ENCODE measurements at regions not wholly inside any gene's neighbourhood (a gene's known extent, or its start where the extent isn't known, plus 50 kb on each side); places are given as distances from the start of the nearest gene placed in this dataset.
"Not testable (repeated sequence)": the region's sequence is repeated elsewhere in the genome, so short reads cannot be mapped to it uniquely, and the experiment has no call there.

GRCh38 chr6:167420177-167420576, 95.3 kb downstream of the TTLL2 start:
- H3K27me3 ChIP-seq (ENCODE audit: low read depth) = no peaks in the 10 kb centered on the region
- H3K4me1 ChIP-seq = no peaks in the 10 kb centered on the region
- H3K36me3 ChIP-seq (replicated peaks) = no peaks in the 10 kb centered on the region
- in situ Hi-C loops (cut with MboI; ENCODE audit: low sequenced_read_pairs) = no loop called here
- H3K4me3 ChIP-seq = no peak overlapping the region
- no peak for DNase-seq (ENCODE audit: low spot score in 2 of 2)
- no peaks in the 10 kb centered on the region for H3K9me3 ChIP-seq

- no peaks in the 10 kb centered on the region for H3K9me3 ChIP-seq
- DNase-seq (ENCODE audit: low spot score in 2 of 2) = no peak
- no peak overlapping the region for H3K4me3 ChIP-seq
- in situ Hi-C loops (cut with MboI; ENCODE audit: low sequenced_read_pairs) = no loop called here
- H3K4me1 ChIP-seq = peaks cover 5% of the 10 kb centered on the region
- no peaks in the 10 kb centered on the region for H3K36me3 ChIP-seq (replicated peaks)
- H3K27me3 ChIP-seq (ENCODE audit: low read depth) = no peaks in the 10 kb centered on the region
These were observed 96.2 kb downstream of the TTLL2 start for GRCh38 chr6:167420858-167421766.

- H3K4me3 ChIP-seq; DNase-seq (ENCODE audit: low spot score in 2 of 2); in situ Hi-C loops (cut with MboI; ENCODE audit: low sequenced_read_pairs); H3K27me3 ChIP-seq (ENCODE audit: low read depth); H3K36me3 ChIP-seq (replicated peaks); H3K9me3 ChIP-seq: not testable (repeated sequence)
- H3K4me1 ChIP-seq = peaks cover 13% of the 10 kb centered on the region
These were observed 97.1 kb downstream of the TTLL2 start for GRCh38 chr6:167421944-167422343.

- Histone ChIP-seq H3K4me1 (peaks cover 16% of the 10 kb centered on the region), H3K27me3 (ENCODE audit: low read depth) (no peaks in the 10 kb centered on the region), H3K9me3 (no peaks in the 10 kb centered on the region), H3K36me3 (replicated peaks) (no peaks in the 10 kb centered on the region), H3K4me3 (no peak overlapping the region)
- DNase-seq (ENCODE audit: low spot score in 2 of 2) = no peak
- in situ Hi-C loops (cut with MboI; ENCODE audit: low sequenced_read_pairs) = no loop called here
These were observed 98.0 kb downstream of the TTLL2 start for GRCh38 chr6:167422934-167423333.

DNA sequence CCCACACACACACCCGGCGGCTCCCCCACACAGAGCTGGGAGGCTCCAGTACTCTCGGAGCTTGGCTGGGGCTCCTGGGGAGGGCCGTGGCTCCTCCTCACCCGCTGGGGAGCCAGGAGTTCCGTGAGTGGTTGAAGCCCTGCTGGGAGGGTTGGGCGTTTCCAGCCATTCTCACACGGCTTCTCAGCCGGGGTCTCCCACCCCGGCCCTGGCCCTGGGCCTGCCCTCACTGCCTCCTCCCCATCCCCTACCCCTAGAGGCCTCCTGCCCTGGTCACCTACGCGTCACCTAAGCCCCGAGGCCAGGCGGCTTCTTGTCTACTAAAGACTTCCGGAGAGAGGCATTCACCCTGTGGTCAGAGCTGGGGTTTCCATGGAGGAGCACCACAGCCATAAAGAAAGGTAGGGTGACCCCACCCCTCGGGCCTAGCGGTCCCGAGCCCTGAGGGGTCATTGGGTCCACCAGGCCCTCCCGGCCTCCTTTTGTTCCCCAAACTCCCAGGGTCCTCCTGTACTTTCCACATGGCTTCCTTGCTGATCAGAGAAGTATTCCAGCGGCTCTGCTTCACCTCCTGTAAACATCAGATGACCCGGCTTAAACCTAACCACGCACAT, 99.3 kb downstream of the TTLL2 start:
- Histone ChIP-seq H3K4me1 (peaks cover 16% of the 10 kb centered on the region), H3K36me3 (replicated peaks) (no peaks in the 10 kb centered on the region), H3K27me3 (ENCODE audit: low read depth) (no peaks in the 10 kb centered on the region), H3K4me3 (no peak overlapping the region), H3K9me3 (no peaks in the 10 kb centered on the region)
- in situ Hi-C loops (cut with MboI; ENCODE audit: low sequenced_read_pairs) = no loop called here
- DNase-seq (ENCODE audit: low spot score in 2 of 2) = no peak

- DNase-seq (ENCODE audit: low spot score in 2 of 2) = no peak
- Histone ChIP-seq H3K4me1 (peaks cover 16% of the 10 kb centered on the region), H3K27me3 (ENCODE audit: low read depth) (no peaks in the 10 kb centered on the region), H3K36me3 (replicated peaks) (no peaks in the 10 kb centered on the region), H3K9me3 (no peaks in the 10 kb centered on the region), H3K4me3 (no peak overlapping the region)
- in situ Hi-C loops (cut with MboI; ENCODE audit: low sequenced_read_pairs) = no loop called here
These were observed 99.8 kb downstream of the TTLL2 start for GRCh38 chr6:167424700-167425099.

GRCh38 chr6:167426084-167426483, 101.2 kb downstream of the TTLL2 start:
- Histone ChIP-seq H3K9me3 (no peaks in the 10 kb centered on the region), H3K4me1 (peaks cover 16% of the 10 kb centered on the region), H3K27me3 (ENCODE audit: low read depth) (no peaks in the 10 kb centered on the region), H3K4me3 (no peak overlapping the region), H3K36me3 (replicated peaks) (no peaks in the 10 kb centered on the region)
- in situ Hi-C loops (cut with MboI; ENCODE audit: low sequenced_read_pairs) = no loop called here
- DNase-seq (ENCODE audit: low spot score in 2 of 2) = peak in 1 of 2 experiments; percentile 34

DNA sequence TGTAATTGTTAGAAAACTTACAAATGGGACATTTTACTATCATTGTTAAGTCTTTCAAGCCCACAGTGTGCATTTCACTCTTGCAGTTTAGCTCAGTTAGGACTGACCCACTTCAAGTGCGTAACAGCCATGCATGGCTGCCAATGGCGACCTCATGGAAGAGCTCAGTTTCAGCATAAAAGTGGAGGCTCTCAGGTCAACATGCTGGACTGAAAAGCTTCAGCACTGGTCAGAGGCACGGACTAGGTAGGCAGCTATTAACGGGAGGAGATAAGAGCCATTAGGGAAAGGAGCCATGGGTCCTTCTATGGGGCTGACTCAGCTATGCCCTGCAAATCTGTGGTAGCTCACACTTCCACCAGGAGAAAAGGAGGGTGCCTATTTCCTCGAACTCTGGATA, 101.8 kb downstream of the TTLL2 start:
- Histone ChIP-seq H3K36me3 (replicated peaks) (no peaks in the 10 kb centered on the region), H3K4me1 (peaks cover 16% of the 10 kb centered on the region), H3K9me3 (no peaks in the 10 kb centered on the region), H3K27me3 (ENCODE audit: low read depth) (no peaks in the 10 kb centered on the region), H3K4me3 (no peak overlapping the region)
- no peak for DNase-seq (ENCODE audit: low spot score in 2 of 2)
- in situ Hi-C loops (cut with MboI; ENCODE audit: low sequenced_read_pairs) = no loop called here

GRCh38 chr6:167428664-167429333, 103.9 kb downstream of the TTLL2 start:
- Histone ChIP-seq H3K4me1 (peaks cover 16% of the 10 kb centered on the region), H3K4me3 (no peak overlapping the region), H3K27me3 (ENCODE audit: low read depth) (no peaks in the 10 kb centered on the region), H3K36me3 (replicated peaks) (no peaks in the 10 kb centered on the region), H3K9me3 (no peaks in the 10 kb centered on the region)
- in situ Hi-C loops (cut with MboI; ENCODE audit: low sequenced_read_pairs) = no loop called here
- no peak for DNase-seq (ENCODE audit: low spot score in 2 of 2)

- in situ Hi-C loops (cut with MboI; ENCODE audit: low sequenced_read_pairs) = no loop called here
- no peak overlapping the region for H3K4me3 ChIP-seq
These were observed 104.5 kb downstream of the TTLL2 start for GRCh38 chr6:167429353-167429752.

GRCh38 chr6:167435209-167435728, 110.4 kb downstream of the TTLL2 start:
- DNase-seq (ENCODE audit: low spot score in 2 of 2) = no peak
- in situ Hi-C loops (cut with MboI; ENCODE audit: low sequenced_read_pairs) = no loop called here
- H3K9me3 ChIP-seq = no peaks in the 10 kb centered on the region
- H3K27me3 ChIP-seq (ENCODE audit: low read depth) = no peaks in the 10 kb centered on the region
- H3K36me3 ChIP-seq (replicated peaks) = no peaks in the 10 kb centered on the region
- H3K4me3 ChIP-seq = no peak overlapping the region
- peaks cover 8% of the 10 kb centered on the region for H3K4me1 ChIP-seq

More at GRCh38 chr6:167429353-167429752, 104.5 kb downstream of the TTLL2 start:
- Histone ChIP-seq H3K27me3 (ENCODE audit: low read depth) (no peaks in the 10 kb centered on the region), H3K9me3 (no peaks in the 10 kb centered on the region), H3K4me1 (peaks cover 16% of the 10 kb centered on the region), H3K36me3 (replicated peaks) (no peaks in the 10 kb centered on the region)
- no peak for DNase-seq (ENCODE audit: low spot score in 2 of 2)

- DNase-seq (ENCODE audit: low spot score in 2 of 2) = no peak
- H3K27me3 ChIP-seq (ENCODE audit: low read depth) = no peaks in the 10 kb centered on the region
- no peak overlapping the region for H3K4me3 ChIP-seq
- H3K36me3 ChIP-seq (replicated peaks) = no peaks in the 10 kb centered on the region
- H3K9me3 ChIP-seq = no peaks in the 10 kb centered on the region
- peaks cover 30% of the 10 kb centered on the region for H3K4me1 ChIP-seq
- in situ Hi-C loops (cut with MboI; ENCODE audit: low sequenced_read_pairs) = no loop called here
These were observed 113.1 kb downstream of the TTLL2 start for GRCh38 chr6:167437888-167438484.

- peaks cover 41% of the 10 kb centered on the region for H3K4me1 ChIP-seq
- no peak overlapping the region for H3K4me3 ChIP-seq
- no peaks in the 10 kb centered on the region for H3K9me3 ChIP-seq
- no peaks in the 10 kb centered on the region for H3K27me3 ChIP-seq (ENCODE audit: low read depth)
- H3K36me3 ChIP-seq (replicated peaks) = no peaks in the 10 kb centered on the region
- in situ Hi-C loops (cut with MboI; ENCODE audit: low sequenced_read_pairs) = no loop called here
- peak; percentile 74 to 77 for DNase-seq (ENCODE audit: low spot score in 2 of 2)
These were observed 116.9 kb downstream of the TTLL2 start for GRCh38 chr6:167441715-167442206.

All from HAP-1 (cell line).